HepG2 (cell line): ENCODE measurements at regions not wholly inside any gene's neighbourhood (a gene's known extent, or its start where the extent isn't known, plus 50 kb on each side); places are given as distances from the start of the nearest gene placed in this dataset.

ENCODE experiments used
- ATAC-seq: fragments of 200-7000 bp; cut with Tn5 transposase; 3 replicates; pipeline ENCODE4 v1.9.1; 2020; ENCODE audit warnings: mild to moderate bottlenecking, moderate library complexity
- BruUV-seq: library from RNA; stranded (reverse); fragments of 400-500 nt; replicated peaks from 2 replicates; lab custom pipeline; 2021; lab: Mats Ljungman, UMichigan
- CTCF ChIA-PET: fragments of 300-600 bp; formaldehyde crosslinking; extraction: SDS; loops from one replicate; lab custom pipeline; 2021; ENCODE audit warnings: low total read pairs, inconsistent platforms, low intra/inter-chr PET ratio; lab: Yijun Ruan, JAX
- POLR2A ChIA-PET: fragments of 350-600 bp; sonication (Branson Sonifier 250); formaldehyde crosslinking; loops from one replicate; lab custom pipeline; 2020; ENCODE audit warnings: antibody characterized with exemption, inconsistent platforms; lab: Yijun Ruan, JAX
- DNase-seq: peaks from one replicate; pipeline ENCODE4 v3.0.0-alpha.2; 2015; ENCODE audit warnings: low spot score
- FAIRE-seq: peaks from 3 replicates; lab custom pipeline; 2011; peaks lifted over from hg19 to GRCh38; lab: Jason Lieb, UNC
- H2AFZ ChIP-seq: one replicate; pipeline ENCODE4 v1.6.1; 2011; ENCODE audit warnings: low read length, inconsistent platforms
- H3K27ac ChIP-seq: fragments of 300-600 bp; 3 replicates; pipeline ENCODE4 v1.8.0; 2011; ENCODE audit warnings: mixed run types, mild to moderate bottlenecking, mixed read lengths, low read length, inconsistent platforms; ENCODE audit not compliant: insufficient read depth; ENCODE audit errors: extremely low read length
- H3K27me3 ChIP-seq, 2 experiments: fragments of 200-600 bp in 1 of 2; 2 replicates in 1 of 2; 3 replicates in 1 of 2; pipeline versions ENCODE4 v1.6.0 to v1.8.0; 2011; ENCODE audit warnings: low read length in 2 of 2, mild to moderate bottlenecking in 2 of 2, moderate library complexity in 2 of 2, inconsistent platforms in 1 of 2; ENCODE audit not compliant: insufficient read depth in 2 of 2, control insufficient read depth in 1 of 2
- H3K36me3 ChIP-seq, 2 experiments: fragments of 200-600 bp in 1 of 2; replicated peaks in 1 of 2; 2 replicates in 1 of 2; 3 replicates in 1 of 2; pipeline versions ENCODE4 v1.5.1 to v1.8.0; 2011; ENCODE audit warnings: low read length in 2 of 2, inconsistent platforms in 1 of 2; ENCODE audit not compliant: insufficient read depth in 2 of 2, control insufficient read depth in 1 of 2
- H3K4me1 ChIP-seq: 2 replicates; pipeline ENCODE4 v1.5.1; 2012; ENCODE audit warnings: low read length, inconsistent platforms; ENCODE audit not compliant: insufficient read depth
- H3K4me2 ChIP-seq: 2 replicates; pipeline ENCODE4 v1.6.0; 2011; ENCODE audit warnings: low read depth, low read length, inconsistent platforms
- H3K4me3 ChIP-seq, 3 experiments: fragments of 200-600 bp in 1 of 3; sonication (generic), shearing (Covaris generic) in 1 of 3; replicated peaks in 1 of 3; 2 replicates each; pipeline ENCODE4 v1.5.1; 2011 to 2016; ENCODE audit warnings: low read length in 3 of 3, inconsistent platforms in 2 of 3, low read depth in 2 of 3, mild to moderate bottlenecking in 2 of 3, control low read depth in 1 of 3, mixed read lengths in 1 of 3; ENCODE audit not compliant: insufficient read depth in 1 of 3
- H3K79me2 ChIP-seq: one replicate; pipeline ENCODE4 v1.6.1; 2011; ENCODE audit warnings: low read length, inconsistent platforms; ENCODE audit not compliant: insufficient read depth
- H3K9ac ChIP-seq: 2 replicates; pipeline ENCODE4 v1.6.0; 2011; ENCODE audit warnings: mild to moderate bottlenecking, low read depth, low read length, inconsistent platforms; ENCODE audit not compliant: insufficient read depth
- H3K9me3 ChIP-seq: 2 replicates; pipeline ENCODE4 v1.5.1; 2012; ENCODE audit warnings: mild to moderate bottlenecking, low read length
- H4K20me1 ChIP-seq: 2 replicates; pipeline ENCODE4 v1.6.0; 2011; ENCODE audit warnings: inconsistent platforms, mild to moderate bottlenecking, low read length, moderate library complexity; ENCODE audit not compliant: insufficient read depth
- FOXA3 ChIP-seq: IDR thresholded peaks from 2 replicates; pipeline ENCODE4 v1.6.1; 2016; ENCODE audit warnings: missing genetic modification reagents, missing compliant biosample characterization
- KMT2A ChIP-seq: sonication (generic); formaldehyde crosslinking; IDR thresholded peaks from 2 replicates; pipeline ENCODE4 v1.4.0; 2020; ENCODE audit warnings: missing genetic modification reagents
- MLLT10 ChIP-seq: sonication (generic); formaldehyde crosslinking; IDR thresholded peaks from 2 replicates; pipeline ENCODE4 v1.4.0; 2020; ENCODE audit warnings: missing genetic modification reagents
- NCOA2 ChIP-seq: sonication (generic); formaldehyde crosslinking; IDR thresholded peaks from 2 replicates; pipeline ENCODE4 v1.8.0; 2022; ENCODE audit warnings: inconsistent platforms
- NFKB2 ChIP-seq: sonication (generic); formaldehyde crosslinking; IDR thresholded peaks from 2 replicates; pipeline ENCODE4 v1.4.0; 2020; ENCODE audit warnings: missing genetic modification reagents, borderline replicate concordance
- POLR2AphosphoS5 ChIP-seq: IDR thresholded peaks from 2 replicates; pipeline ENCODE4 v1.6.1; 2012; ENCODE audit warnings: low read depth, low read length
- RAD21 ChIP-seq: fragments of 450-650 bp; formaldehyde crosslinking; IDR thresholded peaks from 2 replicates; pipeline ENCODE4 v1.5.0; 2020; ENCODE audit warnings: mild to moderate bottlenecking
- SIX4 ChIP-seq: sonication (generic); formaldehyde crosslinking; IDR thresholded peaks from 2 replicates; pipeline ENCODE4 v1.4.0; 2020; ENCODE audit warnings: missing genetic modification reagents
- ZBTB38 ChIP-seq: sonication (generic); formaldehyde crosslinking; IDR thresholded peaks from 2 replicates; pipeline ENCODE4 v1.5.1; 2020; ENCODE audit warnings: mild to moderate bottlenecking, missing genetic modification reagents
- ZKSCAN8 ChIP-seq: IDR thresholded peaks from 2 replicates; pipeline ENCODE4 v1.6.1; 2016; ENCODE audit warnings: borderline replicate concordance, missing genetic modification reagents, missing compliant biosample characterization
- ZNF225 ChIP-seq: sonication (generic); formaldehyde crosslinking; IDR thresholded peaks from 2 replicates; pipeline ENCODE4 v1.4.0; 2020; ENCODE audit warnings: mild to moderate bottlenecking, missing genetic modification reagents
- ZNF878 ChIP-seq: sonication (generic); formaldehyde crosslinking; IDR thresholded peaks from 2 replicates; pipeline ENCODE4 v1.8.1; 2023; ENCODE audit warnings: mild to moderate bottlenecking, missing genetic modification reagents, moderate library complexity
- WGBS: methylation state at CpG from one replicate; pipeline ENCODE4 v1.1.6; 2017; ENCODE audit warnings: low lambda C conversion rate; 5-methylcytosine and 5-hydroxymethylcytosine counted together
- in situ Hi-C: cut with HindIII; loops from 2 replicates; pipeline ENCODE4 v1.10.0; 2017; ENCODE audit warnings: low pct_unique_long_range_greater_than_20kb; ENCODE audit not compliant: extremely low pct_ligation_motif_present
- intact Hi-C: fragments of 100-400 bp; cut with micrococcal nuclease; formaldehyde crosslinking; loops from one replicate; pipeline ENCODE4 v1.10.0; 2022; ENCODE audit not compliant: unreplicated experiment
- TF ChIP-seq, protein P1 (sequence below), 2 experiments: fragments of 450-650 bp in 1 of 2; sonication (generic) in 1 of 2; formaldehyde crosslinking; IDR thresholded peaks; 2 replicates each; pipeline versions ENCODE4 v1.5.0 to v1.8.0; 2020 to 2022; ENCODE audit warnings: mild to moderate bottlenecking in 1 of 2, missing genetic modification reagents in 1 of 2

DNA sequence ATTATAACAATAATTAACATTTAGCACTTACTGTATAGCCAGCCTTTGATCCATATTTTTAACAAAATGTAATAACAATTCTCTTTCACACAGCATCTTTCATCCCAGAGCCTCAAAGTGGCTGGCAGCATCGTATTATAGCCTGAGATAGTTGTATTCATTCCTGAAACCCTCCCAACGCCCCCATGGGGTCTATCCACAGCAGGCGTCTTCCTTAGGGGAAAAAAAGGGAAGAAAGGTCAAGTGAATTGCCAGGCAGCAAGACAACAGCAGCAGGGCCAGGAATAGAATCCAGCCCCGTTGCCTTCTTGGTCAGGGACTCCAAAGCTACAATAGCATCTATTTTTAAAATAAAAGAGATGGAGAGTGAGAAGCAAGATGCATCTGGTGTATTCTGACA, 424.4 kb upstream of the ID2 start:
- in situ Hi-C loops (no loop called here), intact Hi-C loops (no loop called here)
- Histone ChIP-seq H3K27ac (no peak overlapping the region), H3K9ac (no peak overlapping the region), H3K79me2 (no peaks in the 10 kb centered on the region), H4K20me1 (no peaks in the 10 kb centered on the region), H3K4me1 (no peaks in the 10 kb centered on the region; the same call in 1 of the 2 replicates), H3K36me3 (no peaks in the 10 kb centered on the region), H3K9me3 (no peaks in the 10 kb centered on the region), H3K4me3 (no peak overlapping the region), H3K27me3 (peaks cover 5 to 24% of the 10 kb centered on the region in 2 experiments; a peak in 4 of 5 replicates), H2AFZ (no peak overlapping the region), H3K4me2 (no peak overlapping the region)
- WGBS, result 11% methylated on average over 4 of the region's 4 CpGs
- ATAC-seq, result no peak
- CTCF ChIA-PET, result no interaction called here
- POLR2A ChIA-PET, result no interaction called here
- no TSS peak for BruUV-seq
- TF ChIP-seq, protein P1, sequence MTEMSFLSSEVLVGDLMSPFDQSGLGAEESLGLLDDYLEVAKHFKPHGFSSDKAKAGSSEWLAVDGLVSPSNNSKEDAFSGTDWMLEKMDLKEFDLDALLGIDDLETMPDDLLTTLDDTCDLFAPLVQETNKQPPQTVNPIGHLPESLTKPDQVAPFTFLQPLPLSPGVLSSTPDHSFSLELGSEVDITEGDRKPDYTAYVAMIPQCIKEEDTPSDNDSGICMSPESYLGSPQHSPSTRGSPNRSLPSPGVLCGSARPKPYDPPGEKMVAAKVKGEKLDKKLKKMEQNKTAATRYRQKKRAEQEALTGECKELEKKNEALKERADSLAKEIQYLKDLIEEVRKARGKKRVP (CRISPR knock-in tag; IDR thresholded peaks at IDR 0.05), result no peak
- TF ChIP-seq NCOA2 (CRISPR knock-in tag) (no peak), KMT2A (CRISPR knock-in tag) (no peak), FOXA3 (CRISPR knock-in tag) (no peak), POLR2AphosphoS5 (no peak), RAD21 (CRISPR knock-in tag) (no peak), NFKB2 (CRISPR knock-in tag) (no peak), ZKSCAN8 (CRISPR knock-in tag) (no peak), ZNF878 (CRISPR knock-in tag) (no peak), SIX4 (CRISPR knock-in tag) (no peak), ZBTB38 (CRISPR knock-in tag) (no peak), ZNF225 (CRISPR knock-in tag) (no peak), MLLT10 (no peak)
- FAIRE-seq, result no peak
- no peak for DNase-seq
